Hepatocyte (in vitro differentiated cells): ENCODE measurements at regions not wholly inside any gene's neighbourhood (a gene's known extent, or its start where the extent isn't known, plus 50 kb on each side); places are given as distances from the start of the nearest gene placed in this dataset.

Experiments
- DNase-seq: peaks from one replicate; pipeline ENCODE4 v3.0.0-alpha.2; 2016; ENCODE audit warnings: low spot score
- H2AFZ ChIP-seq: fragments of 200-600 bp; sonication (generic); 2 replicates; pipeline ENCODE4 v1.6.0; 2016; ENCODE audit warnings: antibody characterized with exemption, mild to moderate bottlenecking
- H3K27ac ChIP-seq: fragments of 200-600 bp; sonication (generic); 2 replicates; pipeline ENCODE4 v1.5.1; 2016; ENCODE audit warnings: mild to moderate bottlenecking
- H3K27me3 ChIP-seq: fragments of 200-600 bp; sonication (generic); 2 replicates; pipeline ENCODE4 v1.6.1; 2016
- H3K36me3 ChIP-seq: fragments of 200-600 bp; sonication (generic); replicated peaks from 2 replicates; pipeline ENCODE4 v1.5.1; 2016; ENCODE audit warnings: low read depth; ENCODE audit not compliant: insufficient read depth
- H3K4me1 ChIP-seq: fragments of 200-600 bp; sonication (generic); 2 replicates; pipeline ENCODE4 v1.5.1; 2016; ENCODE audit warnings: mild to moderate bottlenecking, moderate library complexity; ENCODE audit not compliant: insufficient read depth
- H3K4me2 ChIP-seq: fragments of 200-600 bp; sonication (generic); 2 replicates; pipeline ENCODE4 v1.6.0; 2016
- H3K4me3 ChIP-seq: fragments of 200-600 bp; sonication (generic); 2 replicates; pipeline ENCODE4 v1.5.1; 2016; ENCODE audit warnings: mild to moderate bottlenecking
- H3K79me2 ChIP-seq: fragments of 200-600 bp; sonication (generic); 2 replicates; pipeline ENCODE4 v1.6.0; 2017; ENCODE audit warnings: mild to moderate bottlenecking
- H3K9me2 ChIP-seq: fragments of 200-600 bp; sonication (generic); replicated peaks from 2 replicates; pipeline ENCODE4 v1.6.0; 2017; ENCODE audit warnings: mild to moderate bottlenecking; ENCODE audit not compliant: insufficient read depth
- H3K9me3 ChIP-seq: fragments of 200-600 bp; sonication (generic); 2 replicates; pipeline ENCODE4 v1.5.1; 2016; ENCODE audit warnings: low read depth, mild to moderate bottlenecking
- H4K20me1 ChIP-seq: fragments of 200-600 bp; sonication (generic); 2 replicates; pipeline ENCODE4 v1.6.0; 2016; ENCODE audit warnings: mild to moderate bottlenecking; ENCODE audit not compliant: insufficient read depth, poor library complexity, severe bottlenecking
- CTCF ChIP-seq: fragments of 200-600 bp; sonication (generic); IDR thresholded peaks from 2 replicates; pipeline ENCODE4 v1.5.1; 2016; ENCODE audit warnings: antibody characterized with exemption, mild to moderate bottlenecking; ENCODE audit not compliant: poor library complexity
- EZH2 ChIP-seq: fragments of 200-600 bp; sonication (generic); IDR thresholded peaks from 2 replicates; pipeline ENCODE4 v1.6.1; 2016; ENCODE audit warnings: antibody characterized with exemption, mild to moderate bottlenecking, borderline replicate concordance
- EZH2phosphoT487 ChIP-seq: fragments of 200-600 bp; sonication (generic); IDR thresholded peaks from one replicate; pipeline ENCODE4 v1.6.1; 2018; ENCODE audit warnings: antibody characterized with exemption, mild to moderate bottlenecking, low read depth, moderate library complexity; ENCODE audit not compliant: unreplicated experiment, severe bottlenecking
- WGBS: methylation state at CpG from one replicate; pipeline ENCODE4 v1.1.6; 2016; ENCODE audit warnings: low lambda C conversion rate; ENCODE audit errors: missing lambda C conversion rate; 5-methylcytosine and 5-hydroxymethylcytosine counted together

GRCh38 chr12:124188084-124188483 lies 106.8 kb upstream of the RFLNA start:
- Histone ChIP-seq H3K27me3 (no peaks in the 10 kb centered on the region), H3K9me3 (no peaks in the 10 kb centered on the region), H3K9me2 (no peaks in the 10 kb centered on the region), H3K4me2 (peak overlapping the region; percentile 19), H3K4me3 (no peak overlapping the region), H3K4me1 (peaks cover 49% of the 10 kb centered on the region), H3K36me3 (no peaks in the 10 kb centered on the region), H3K27ac (peak overlapping the region; percentile 89), H2AFZ (no peak overlapping the region), H3K79me2 (no peaks in the 10 kb centered on the region), H4K20me1 (no peaks in the 10 kb centered on the region)
- 63% methylated on average over 7 of the region's 7 CpGs for WGBS
- TF ChIP-seq EZH2 (no peak), CTCF (no peak), EZH2phosphoT487 (no peak)
- DNase-seq, result no peak

DNA sequence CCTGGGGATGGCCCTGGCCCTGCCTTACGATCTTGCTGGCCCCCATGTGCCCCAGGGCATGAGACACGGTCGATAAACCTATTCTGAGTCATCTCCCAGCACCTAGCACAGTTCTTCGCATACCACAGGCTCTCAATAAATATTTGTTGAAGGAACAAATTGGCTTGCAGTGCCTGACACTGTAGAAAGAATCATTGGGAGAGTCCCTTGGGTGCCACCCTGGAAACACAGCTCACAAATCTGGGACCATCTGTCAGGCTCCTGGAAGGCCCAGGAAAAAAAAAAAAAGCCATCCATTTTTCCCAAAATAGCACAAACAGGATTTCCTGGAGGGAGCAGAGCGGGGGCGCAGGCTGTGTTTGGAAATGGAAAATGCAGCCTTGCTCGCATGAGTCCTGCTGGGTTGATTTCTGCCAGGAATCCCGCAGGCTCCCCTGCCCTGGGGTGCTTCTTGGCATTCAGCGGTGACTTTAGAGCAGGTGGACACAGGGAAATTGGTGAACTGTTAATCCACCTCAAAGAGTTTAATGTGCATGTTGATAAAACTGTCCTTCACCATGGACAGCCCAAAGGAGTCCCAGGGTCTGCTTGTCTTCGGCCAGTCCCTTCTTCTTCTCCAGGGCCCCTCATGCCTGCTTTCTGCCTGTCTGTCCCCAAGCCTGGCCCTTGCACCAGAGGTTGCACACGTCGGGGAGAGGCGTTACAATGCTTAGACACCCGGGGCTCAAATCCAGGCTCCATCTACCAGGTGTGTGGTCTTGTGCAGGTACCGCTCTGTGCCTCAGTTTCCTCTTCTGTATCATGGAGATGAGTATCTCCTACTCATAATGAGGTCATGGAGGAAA lies 106.1 kb upstream of the RFLNA start:
- Histone ChIP-seq H3K27ac (peak overlapping the region; percentile 89), H3K27me3 (no peaks in the 10 kb centered on the region), H3K9me2 (no peaks in the 10 kb centered on the region), H3K36me3 (no peaks in the 10 kb centered on the region), H3K9me3 (no peaks in the 10 kb centered on the region), H2AFZ (no peak overlapping the region), H3K4me1 (peaks cover 49% of the 10 kb centered on the region), H3K4me3 (no peak overlapping the region), H3K4me2 (peak overlapping the region; percentile 19), H4K20me1 (no peaks in the 10 kb centered on the region), H3K79me2 (no peaks in the 10 kb centered on the region)
- WGBS, result 51% methylated on average over 15 of the region's 15 CpGs
- peak; percentile 57 for DNase-seq
- TF ChIP-seq CTCF (no peak), EZH2 (no peak), EZH2phosphoT487 (no peak)

DNA sequence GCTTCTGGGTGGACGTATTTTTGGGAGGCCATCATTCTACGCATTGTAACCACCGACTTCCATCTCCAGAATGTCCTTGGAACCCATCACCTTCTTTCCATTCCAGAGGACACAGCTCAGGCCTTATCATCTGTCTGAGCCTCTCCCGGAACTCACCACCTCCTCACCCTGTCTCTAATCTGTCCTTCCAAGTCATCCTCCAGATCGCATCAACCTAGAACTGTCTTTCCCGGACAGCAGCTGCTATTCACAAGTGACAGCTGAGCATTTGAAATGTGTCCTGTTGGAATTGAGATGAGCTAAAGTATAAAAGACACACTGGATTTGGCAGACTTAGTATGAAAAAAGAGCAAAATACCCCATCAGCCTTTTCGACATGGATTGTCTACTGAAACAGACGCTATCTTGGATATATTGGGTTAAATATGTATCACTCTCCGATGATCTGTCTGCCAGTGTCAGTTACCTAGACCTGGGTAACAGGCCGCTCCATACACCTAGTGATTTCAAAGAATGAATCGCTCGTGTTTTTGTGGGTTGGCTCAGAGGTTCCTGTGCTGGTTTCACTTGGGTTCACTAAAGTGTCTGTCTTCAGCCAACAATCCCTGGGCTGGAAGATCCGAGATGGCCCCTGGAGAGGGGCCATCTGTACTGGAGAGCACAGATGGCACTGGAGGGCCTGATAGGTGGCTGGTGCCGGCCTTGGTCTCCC lies 104.4 kb upstream of the RFLNA start:
- Histone ChIP-seq H3K4me2 (no peak overlapping the region), H3K9me3 (no peaks in the 10 kb centered on the region), H3K9me2 (no peaks in the 10 kb centered on the region), H3K36me3 (no peaks in the 10 kb centered on the region), H2AFZ (no peak overlapping the region), H3K4me1 (peaks cover 54% of the 10 kb centered on the region), H3K79me2 (no peaks in the 10 kb centered on the region), H3K4me3 (no peak overlapping the region), H4K20me1 (no peaks in the 10 kb centered on the region), H3K27ac (no peak overlapping the region), H3K27me3 (no peaks in the 10 kb centered on the region)
- no peak for DNase-seq
- TF ChIP-seq EZH2 (no peak), CTCF (no peak), EZH2phosphoT487 (no peak)
- WGBS, result 97% methylated on average over 14 of the region's 14 CpGs
